Neural cell (in vitro differentiated cells): ENCODE measurements at regions not wholly inside any gene's neighbourhood (a gene's known extent, or its start where the extent isn't known, plus 50 kb on each side); places are given as distances from the start of the nearest gene placed in this dataset.

Experiments
- H2AFZ ChIP-seq: fragments of 200-600, 300-800 bp; sonication (generic), shearing (Covaris generic); 2 replicates; pipeline ENCODE4 v1.6.0; 2014; ENCODE audit warnings: low read depth, mild to moderate bottlenecking, antibody characterized with exemption, low read length, moderate library complexity
- H3F3A ChIP-seq: fragments of 200-600 bp; shearing (Covaris generic); 2 replicates; pipeline ENCODE4 v1.6.1; 2016; ENCODE audit warnings: mild to moderate bottlenecking, moderate library complexity, mixed read lengths, antibody characterized with exemption, low read length; ENCODE audit not compliant: insufficient read depth, poor library complexity, severe bottlenecking
- H3K27ac ChIP-seq: fragments of 200-600, 300-800 bp; sonication (generic), shearing (Covaris generic); 2 replicates; pipeline ENCODE4 v1.5.1; 2014; ENCODE audit warnings: mild to moderate bottlenecking, low read length, moderate library complexity
- H3K27me3 ChIP-seq: fragments of 300-800, 200-600 bp; sonication (generic), shearing (Covaris generic); 2 replicates; pipeline ENCODE4 v1.6.0; 2014; ENCODE audit warnings: mild to moderate bottlenecking, low read depth, low read length, moderate library complexity; ENCODE audit not compliant: insufficient read depth
- H3K36me3 ChIP-seq: fragments of 300-800, 200-600 bp; sonication (generic), shearing (Covaris generic); 2 replicates; pipeline ENCODE4 v1.5.1; 2014; ENCODE audit warnings: mild to moderate bottlenecking, antibody characterized with exemption, low read length, moderate library complexity; ENCODE audit not compliant: insufficient read depth
- H3K4me2 ChIP-seq: fragments of 300-800, 200-600 bp; sonication (generic), shearing (Covaris generic); 2 replicates; pipeline ENCODE4 v1.6.0; 2014; ENCODE audit warnings: mild to moderate bottlenecking, low read length
- H3K4me3 ChIP-seq: fragments of 300-800, 200-600 bp; sonication (generic), shearing (Covaris generic); 2 replicates; pipeline ENCODE4 v1.5.1; 2014; ENCODE audit warnings: mild to moderate bottlenecking, low read length, moderate library complexity
- H3K79me2 ChIP-seq: fragments of 200-600 bp; shearing (Covaris generic); replicated peaks from 2 replicates; pipeline ENCODE4 v1.6.0; 2014; ENCODE audit warnings: mild to moderate bottlenecking, low read length, moderate library complexity; ENCODE audit not compliant: insufficient read depth
- H3K9ac ChIP-seq: fragments of 300-800, 200-600 bp; sonication (generic), shearing (Covaris generic); 2 replicates; pipeline ENCODE4 v1.6.1; 2016; ENCODE audit warnings: mild to moderate bottlenecking, low read length, mixed read lengths
- H3K9me2 ChIP-seq: fragments of 200-600 bp; shearing (Covaris generic); 2 replicates; pipeline ENCODE4 v1.6.1; 2016; ENCODE audit warnings: mild to moderate bottlenecking, low read length, mixed read lengths; ENCODE audit not compliant: insufficient read depth
- H3K9me3 ChIP-seq: fragments of 200-600, 300-800 bp; sonication (generic), shearing (Covaris generic); 2 replicates; pipeline ENCODE4 v1.6.1; 2016; ENCODE audit warnings: mild to moderate bottlenecking, mixed run types, low read length, moderate library complexity, mixed read lengths
- H4K20me1 ChIP-seq: fragments of 200-600 bp; shearing (Covaris generic); 2 replicates; pipeline ENCODE4 v1.6.1; 2016; ENCODE audit warnings: mild to moderate bottlenecking, mixed run types; ENCODE audit not compliant: insufficient read depth
- CTCF ChIP-seq: fragments of 450-650 bp; IDR thresholded peaks from 2 replicates; pipeline ENCODE4 v1.5.1; 2014; ENCODE audit warnings: antibody characterized with exemption, mild to moderate bottlenecking, moderate library complexity; ENCODE audit not compliant: poor library complexity, severe bottlenecking
- EP300 ChIP-seq: fragments of 450-650 bp; conservative IDR thresholded peaks from 2 replicates; pipeline ENCODE4 v1.6.1; 2014; ENCODE audit warnings: antibody characterized with exemption, mild to moderate bottlenecking, moderate library complexity; ENCODE audit not compliant: poor library complexity, severe bottlenecking
- EZH2 ChIP-seq: fragments of 200-600, 300-800 bp; shearing (Covaris generic), sonication (generic); IDR thresholded peaks from 2 replicates; pipeline ENCODE4 v1.6.1; 2014; ENCODE audit warnings: antibody characterized with exemption, low read length, borderline replicate concordance, mild to moderate bottlenecking; ENCODE audit not compliant: insufficient read depth, poor library complexity, severe bottlenecking
- MXI1 ChIP-seq: fragments of 450-650 bp; conservative IDR thresholded peaks from 2 replicates; pipeline ENCODE4 v1.6.1; 2014; ENCODE audit warnings: antibody characterized with exemption, mild to moderate bottlenecking; ENCODE audit not compliant: poor library complexity, severe bottlenecking
- POLR2AphosphoS5 ChIP-seq: IDR thresholded peaks from 2 replicates; pipeline ENCODE4 v1.6.1; 2012
- RAD21 ChIP-seq: fragments of 450-650 bp; conservative IDR thresholded peaks from 2 replicates; pipeline ENCODE4 v1.6.1; 2014; ENCODE audit warnings: antibody characterized with exemption, mild to moderate bottlenecking, moderate library complexity
- REST ChIP-seq: IDR thresholded peaks from 2 replicates; pipeline ENCODE4 v1.6.1; 2012; ENCODE audit warnings: borderline replicate concordance
- SMC3 ChIP-seq: fragments of 450-650 bp; conservative IDR thresholded peaks from 2 replicates; pipeline ENCODE4 v1.6.1; 2014; ENCODE audit warnings: antibody characterized with exemption, mild to moderate bottlenecking, moderate library complexity; ENCODE audit not compliant: poor library complexity
- TAF1 ChIP-seq: IDR thresholded peaks from 2 replicates; pipeline ENCODE4 v1.6.1; 2012; ENCODE audit warnings: low read depth

GRCh38 chr7:116315803-116316202 lies 105.5 kb downstream of the TES start:
- H3K36me3 ChIP-seq: no peaks in the 10 kb centered on the region

GRCh38 chr7:116316838-116317628 lies 106.7 kb downstream of the TES start:
- H3K4me3 ChIP-seq: no peak overlapping the region
- no peak for TF ChIP-seq POLR2AphosphoS5
- TF ChIP-seq TAF1: no peak
- no peak for TF ChIP-seq RAD21
- no peak for TF ChIP-seq EZH2
- TF ChIP-seq REST: no peak
- TF ChIP-seq MXI1: no peak
- no peak for TF ChIP-seq SMC3

More at GRCh38 chr7:116315803-116316202, 105.5 kb downstream of the TES start:
- Histone ChIP-seq H3F3A (no peaks in the 10 kb centered on the region), H3K9me3 (no peaks in the 10 kb centered on the region), H3K9me2 (no peaks in the 10 kb centered on the region), H3K27me3 (no peaks in the 10 kb centered on the region), H3K79me2 (no peaks in the 10 kb centered on the region), H3K4me2 (no peak overlapping the region), H4K20me1 (no peaks in the 10 kb centered on the region), H3K4me3 (no peak overlapping the region), H2AFZ (no peak overlapping the region), H3K27ac (no peak overlapping the region), H3K9ac (no peak overlapping the region)
- no peak for TF ChIP-seq RAD21
- TF ChIP-seq SMC3: no peak
- no peak for TF ChIP-seq POLR2AphosphoS5
- TF ChIP-seq REST: no peak
- no peak for TF ChIP-seq EP300
- TF ChIP-seq EZH2: no peak
- TF ChIP-seq MXI1: no peak
- TF ChIP-seq CTCF: no peak
- no peak for TF ChIP-seq TAF1

More at GRCh38 chr7:116316838-116317628, 106.7 kb downstream of the TES start:
- Histone ChIP-seq H3K27me3 (no peaks in the 10 kb centered on the region), H3K27ac (no peak overlapping the region), H3K9me3 (no peaks in the 10 kb centered on the region), H3K9ac (no peak overlapping the region), H3K79me2 (no peaks in the 10 kb centered on the region), H3K9me2 (no peaks in the 10 kb centered on the region), H4K20me1 (no peaks in the 10 kb centered on the region), H3K4me2 (no peak overlapping the region), H3K36me3 (no peaks in the 10 kb centered on the region), H2AFZ (no peak overlapping the region), H3F3A (no peaks in the 10 kb centered on the region)
